Activated CD8-positive, alpha-beta T cell treated with anti-CD3 and anti-CD28 coated beads for 36 hours (primary cell): ENCODE measurements at regions not wholly inside any gene's neighbourhood (a gene's known extent, or its start where the extent isn't known, plus 50 kb on each side); places are given as distances from the start of the nearest gene placed in this dataset.

ENCODE experiments used
- ATAC-seq: fragments of 200-7000 bp; cut with Tn5 transposase; one replicate; pipeline ENCODE4 v1.10.0; 2021; ENCODE audit warnings: mild to moderate bottlenecking, moderate library complexity
- CTCF ChIA-PET: fragments of 350-600 bp; sonication (Branson Sonifier 250); formaldehyde crosslinking; loops from one replicate; lab custom pipeline; 2021; ENCODE audit warnings: antibody characterized with exemption; lab: Charles Lee
- POLR2A ChIA-PET: fragments of 350-600 bp; sonication (Branson Sonifier 250); formaldehyde crosslinking; loops from one replicate; lab custom pipeline; 2021; ENCODE audit warnings: antibody characterized with exemption; lab: Charles Lee
- DNase-seq: peaks from one replicate; pipeline ENCODE4 v3.0.0-alpha.2; 2020
- H3K27ac Mint-ChIP-seq: one replicate; pipeline ENCODE4 v1.8.0; 2021; ENCODE audit warnings: mild to moderate bottlenecking, mixed read lengths
- H3K27me3 Mint-ChIP-seq: one replicate; pipeline ENCODE4 v1.8.0; 2021; ENCODE audit warnings: mixed read lengths
- H3K36me3 Mint-ChIP-seq: one replicate; pipeline ENCODE4 v1.8.0; 2021; ENCODE audit warnings: low read depth, mixed read lengths
- H3K4me1 Mint-ChIP-seq: one replicate; pipeline ENCODE4 v1.8.0; 2021; ENCODE audit warnings: low read depth, mixed read lengths
- H3K4me3 Mint-ChIP-seq: one replicate; pipeline ENCODE4 v1.8.0; 2021; ENCODE audit warnings: mild to moderate bottlenecking, moderate library complexity, mixed read lengths
- H3K9me3 Mint-ChIP-seq: one replicate; pipeline ENCODE4 v1.8.0; 2021; ENCODE audit warnings: mixed read lengths
- intact Hi-C: fragments of 100-400 bp; cut with micrococcal nuclease; formaldehyde crosslinking; loops from one replicate; pipeline ENCODE4 v1.10.0; 2022
- TF ChIP-seq, protein P1 (sequence below): fragments of 200-600 bp; IDR thresholded peaks from one replicate; pipeline ENCODE4 v1.8.0; 2022; ENCODE audit warnings: antibody characterized with exemption, mild to moderate bottlenecking

DNA sequence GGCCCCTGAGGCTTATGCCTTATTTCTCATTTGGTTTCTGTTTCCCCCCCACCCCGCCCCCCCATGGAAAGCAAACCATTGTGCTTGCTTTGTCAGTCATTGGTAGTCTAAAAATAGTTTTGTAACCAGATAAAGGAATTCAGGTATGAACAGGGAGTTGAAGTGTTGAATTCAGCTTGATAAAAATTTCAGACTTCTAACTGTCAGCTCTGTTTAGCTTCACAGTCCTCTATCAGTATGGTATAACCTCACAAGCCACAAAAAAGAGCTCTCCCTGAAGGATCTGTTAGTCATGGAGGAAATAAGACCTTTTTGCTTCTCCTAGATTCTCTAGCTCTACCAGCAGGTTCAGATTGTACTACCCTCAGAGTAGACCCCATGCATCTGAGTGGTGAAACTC is 378.1 kb downstream of the TMEM38B start:
- Mint-ChIP-seq H3K4me1 (no peaks in the 10 kb centered on the region), H3K9me3 (no peaks in the 10 kb centered on the region), H3K27me3 (no peaks in the 10 kb centered on the region), H3K4me3 (no peak overlapping the region), H3K36me3 (no peaks in the 10 kb centered on the region), H3K27ac (no peak overlapping the region)
- ATAC-seq, result no peak
- intact Hi-C loops, result no loop called here
- TF ChIP-seq, protein P1, sequence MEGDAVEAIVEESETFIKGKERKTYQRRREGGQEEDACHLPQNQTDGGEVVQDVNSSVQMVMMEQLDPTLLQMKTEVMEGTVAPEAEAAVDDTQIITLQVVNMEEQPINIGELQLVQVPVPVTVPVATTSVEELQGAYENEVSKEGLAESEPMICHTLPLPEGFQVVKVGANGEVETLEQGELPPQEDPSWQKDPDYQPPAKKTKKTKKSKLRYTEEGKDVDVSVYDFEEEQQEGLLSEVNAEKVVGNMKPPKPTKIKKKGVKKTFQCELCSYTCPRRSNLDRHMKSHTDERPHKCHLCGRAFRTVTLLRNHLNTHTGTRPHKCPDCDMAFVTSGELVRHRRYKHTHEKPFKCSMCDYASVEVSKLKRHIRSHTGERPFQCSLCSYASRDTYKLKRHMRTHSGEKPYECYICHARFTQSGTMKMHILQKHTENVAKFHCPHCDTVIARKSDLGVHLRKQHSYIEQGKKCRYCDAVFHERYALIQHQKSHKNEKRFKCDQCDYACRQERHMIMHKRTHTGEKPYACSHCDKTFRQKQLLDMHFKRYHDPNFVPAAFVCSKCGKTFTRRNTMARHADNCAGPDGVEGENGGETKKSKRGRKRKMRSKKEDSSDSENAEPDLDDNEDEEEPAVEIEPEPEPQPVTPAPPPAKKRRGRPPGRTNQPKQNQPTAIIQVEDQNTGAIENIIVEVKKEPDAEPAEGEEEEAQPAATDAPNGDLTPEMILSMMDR, result no peak
- ChIA-PET CTCF (interaction anchor here (1.5 kb wide), 1 partner anchor 230 kb away, joined by 4 read pairs; no protein-coding TSS in a partner anchor), POLR2A (no interaction called here)
- no peak for DNase-seq

DNA sequence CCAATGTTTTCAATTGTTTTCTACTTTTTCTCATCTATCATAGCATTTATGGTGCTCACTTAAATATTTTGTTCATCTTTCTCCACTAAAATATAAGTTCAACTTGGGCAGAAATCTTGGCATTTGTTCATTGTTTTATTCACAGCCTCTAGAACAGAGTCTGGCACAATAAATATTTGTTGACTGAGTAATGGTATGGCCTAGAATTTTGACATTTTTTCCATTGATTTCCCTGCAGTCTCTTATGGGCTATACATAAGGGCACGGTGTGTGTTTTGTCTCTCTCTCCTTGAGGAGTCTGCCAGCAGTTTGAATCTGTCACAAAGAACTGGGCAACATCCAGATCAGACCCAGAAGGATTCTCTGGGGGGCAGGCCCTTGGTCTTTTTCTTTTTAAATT is 379.7 kb downstream of the TMEM38B start:
- no peak overlapping the region for H3K4me3 Mint-ChIP-seq
- no peaks in the 10 kb centered on the region for H3K36me3 Mint-ChIP-seq
- intact Hi-C loops, result no loop called here
- no peak overlapping the region for H3K27ac Mint-ChIP-seq
- no peaks in the 10 kb centered on the region for H3K27me3 Mint-ChIP-seq
- ChIA-PET CTCF (no interaction called here), POLR2A (no interaction called here)
- H3K4me1 Mint-ChIP-seq, result no peaks in the 10 kb centered on the region
- no peaks in the 10 kb centered on the region for H3K9me3 Mint-ChIP-seq
- no peak for DNase-seq
- ATAC-seq, result no peak
- TF ChIP-seq, protein P1, result no peak

DNA sequence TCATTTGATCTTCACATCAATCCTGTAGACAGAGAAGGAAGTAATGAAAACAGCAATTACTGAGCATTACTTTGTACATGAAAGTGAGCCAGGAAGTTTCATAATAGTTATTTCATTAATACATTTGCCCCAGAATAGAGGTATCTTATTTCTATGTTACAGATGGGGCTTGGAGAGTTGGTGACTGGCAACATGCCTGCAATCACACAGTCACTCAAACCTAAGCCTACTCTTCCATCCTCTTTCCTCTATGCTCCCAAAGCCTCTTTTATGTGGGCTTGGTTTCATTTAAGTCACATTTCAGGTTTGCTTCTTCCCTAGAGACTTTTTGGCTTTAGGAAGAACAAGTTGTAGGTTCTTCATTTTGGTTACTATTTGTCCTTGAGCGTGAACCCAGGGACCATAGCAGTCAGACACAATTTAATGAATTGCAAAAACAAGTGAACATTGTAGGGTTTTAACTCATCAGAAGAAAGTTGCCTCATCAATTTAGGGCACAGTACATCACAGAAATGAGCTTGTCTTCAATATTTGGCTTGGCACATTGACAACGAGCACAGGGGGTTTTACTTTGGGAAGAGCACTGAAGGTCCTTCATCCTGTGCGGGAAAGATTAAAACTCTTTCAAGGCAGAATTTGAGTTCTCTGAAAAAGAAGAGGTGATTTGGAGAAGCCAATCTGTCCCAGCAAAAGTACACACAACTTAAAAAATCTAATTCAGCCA is 381.1 kb downstream of the TMEM38B start:
- POLR2A ChIA-PET, result no interaction called here
- no peaks in the 10 kb centered on the region for H3K36me3 Mint-ChIP-seq
- DNase-seq (no peak), ATAC-seq (no peak)
- no peaks in the 10 kb centered on the region for H3K9me3 Mint-ChIP-seq
- intact Hi-C loops, result no loop called here
- TF ChIP-seq, protein P1, result no peak
- CTCF ChIA-PET, result no interaction called here
- H3K4me1 Mint-ChIP-seq, result no peaks in the 10 kb centered on the region
- no peaks in the 10 kb centered on the region for H3K27me3 Mint-ChIP-seq
- H3K4me3 Mint-ChIP-seq, result no peak overlapping the region
- no peak overlapping the region for H3K27ac Mint-ChIP-seq

DNA sequence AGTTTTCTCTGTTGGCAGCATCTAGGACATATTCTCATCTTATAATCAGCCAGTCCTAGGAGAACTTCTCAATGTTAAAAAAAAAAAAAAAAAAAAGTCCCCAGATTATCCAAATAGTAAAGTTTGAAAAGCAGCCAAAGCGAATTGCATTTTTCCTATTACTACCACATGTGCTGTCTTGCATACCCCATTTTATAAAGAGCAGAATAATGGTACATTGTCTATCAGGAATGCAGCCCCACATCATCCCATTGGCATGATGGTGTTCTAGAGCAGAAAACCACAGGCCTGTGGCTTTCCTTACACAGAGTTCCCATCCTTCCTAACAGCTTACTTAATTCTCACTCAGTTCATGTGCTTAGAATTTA is 381.6 kb downstream of the TMEM38B start:
- intact Hi-C loops, result no loop called here
- TF ChIP-seq, protein P1, result no peak
- POLR2A ChIA-PET, result no interaction called here
- Mint-ChIP-seq H3K27ac (no peak overlapping the region), H3K4me3 (no peak overlapping the region), H3K27me3 (no peaks in the 10 kb centered on the region), H3K4me1 (no peaks in the 10 kb centered on the region), H3K9me3 (no peaks in the 10 kb centered on the region), H3K36me3 (no peaks in the 10 kb centered on the region)
- DNase-seq, result no peak
- CTCF ChIA-PET, result no interaction called here
- ATAC-seq, result no peak

DNA sequence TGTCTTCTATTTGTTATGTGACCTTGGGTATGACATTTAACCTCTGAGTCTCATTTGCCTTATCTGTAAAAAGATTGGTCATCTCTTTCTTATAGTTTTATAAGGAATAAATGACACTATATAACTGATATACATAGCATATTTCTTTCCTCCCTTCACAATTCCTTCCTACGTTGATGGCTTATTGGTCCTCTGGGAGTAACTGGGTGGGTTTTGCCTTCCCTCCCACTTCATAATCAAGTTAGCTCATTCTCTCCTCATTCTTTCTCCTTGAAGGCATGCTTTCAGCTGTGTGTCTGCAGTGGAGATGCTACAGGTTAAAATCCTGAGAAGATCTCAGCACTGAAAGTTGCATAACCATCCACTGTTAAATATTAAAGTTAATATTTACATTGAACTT is 382.4 kb downstream of the TMEM38B start:
- Mint-ChIP-seq H3K27ac (no peak overlapping the region), H3K9me3 (no peaks in the 10 kb centered on the region), H3K4me1 (no peaks in the 10 kb centered on the region), H3K4me3 (no peak overlapping the region), H3K36me3 (no peaks in the 10 kb centered on the region), H3K27me3 (no peaks in the 10 kb centered on the region)
- intact Hi-C loops, result no loop called here
- ChIA-PET CTCF (no interaction called here), POLR2A (no interaction called here)
- TF ChIP-seq, protein P1, result no peak
- ATAC-seq (no peak), DNase-seq (no peak)
